Thymus (tissue), 11 donors: ENCODE measurements at regions not wholly inside any gene's neighbourhood (a gene's known extent, or its start where the extent isn't known, plus 50 kb on each side); places are given as distances from the start of the nearest gene placed in this dataset.
"Not testable (repeated sequence)": the region's sequence is repeated elsewhere in the genome, so short reads cannot be mapped to it uniquely, and the experiment has no call there.

ENCODE experiments used
- DNase-seq, 9 donors: peaks; one replicate each; pipeline ENCODE4 v3.0.0-alpha.2; 2013; ENCODE audit warnings: low spot score in 9 of 9, low read depth in 6 of 9, missing footprints in 1 of 9
- H3K27ac ChIP-seq, 2 donors: one replicate each; pipeline ENCODE4 v1.5.1; 2013; ENCODE audit warnings: control low read depth in 1 of 2, low read depth in 1 of 2, low read length in 1 of 2, mild to moderate bottlenecking in 1 of 2, moderate library complexity in 1 of 2
- H3K27me3 ChIP-seq, 2 donors: one replicate each; pipeline ENCODE4 v1.5.1; 2013; ENCODE audit warnings: low read length in 1 of 2; ENCODE audit not compliant: control insufficient read depth in 2 of 2, insufficient read depth in 1 of 2
- H3K36me3 ChIP-seq, 2 donors: one replicate each; pipeline ENCODE4 v1.5.1; 2013; ENCODE audit warnings: low read length in 1 of 2, mild to moderate bottlenecking in 1 of 2, moderate library complexity in 1 of 2; ENCODE audit not compliant: control insufficient read depth in 2 of 2, insufficient read depth in 2 of 2
- H3K4me1 ChIP-seq, 2 donors: one replicate each; pipeline ENCODE4 v1.5.1; 2013; ENCODE audit warnings: low read length in 2 of 2; ENCODE audit not compliant: control insufficient read depth in 2 of 2, insufficient read depth in 2 of 2
- H3K4me3 ChIP-seq, 2 donors: one replicate each; pipeline ENCODE4 v1.5.1; 2013; ENCODE audit warnings: low read length in 2 of 2, control low read depth in 1 of 2, mild to moderate bottlenecking in 1 of 2
- H3K9me3 ChIP-seq, 2 donors: one replicate each; pipeline ENCODE4 v1.5.1; 2013; ENCODE audit warnings: low read length in 1 of 2, mild to moderate bottlenecking in 1 of 2; ENCODE audit not compliant: control insufficient read depth in 2 of 2, insufficient read depth in 1 of 2
- WGBS: extraction: QIAGEN DNeasy Blood & Tissue Kit; methylation state at CpG from one replicate; pipeline ENCODE4 v1.1.7; 2013; 5-methylcytosine and 5-hydroxymethylcytosine counted together
- donor health status: healthy.

DNA sequence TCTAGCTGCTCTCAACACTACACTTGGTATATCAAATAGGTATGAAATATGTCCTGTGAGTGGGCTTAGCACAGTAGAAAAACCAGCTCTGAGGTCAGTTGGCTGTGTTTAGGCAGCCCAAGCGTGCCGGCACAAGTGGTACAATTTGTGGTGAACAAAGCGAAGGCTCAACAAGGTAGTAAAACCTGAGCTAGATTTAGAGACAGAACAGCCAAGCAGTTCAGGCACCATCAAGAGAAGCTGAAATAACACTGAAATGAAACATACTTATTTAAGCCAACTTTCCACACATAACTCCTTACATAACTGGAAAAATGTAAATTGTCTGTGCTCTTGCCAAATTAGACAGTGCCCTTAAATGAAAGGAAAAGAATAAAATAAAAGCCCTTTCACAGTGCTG lies 596.8 kb upstream of the FBXO33 start:
- no peak for DNase-seq
- Histone ChIP-seq H3K4me1 (no peaks in the 10 kb centered on the region), H3K27me3 (no peaks in the 10 kb centered on the region), H3K9me3 (no peaks in the 10 kb centered on the region), H3K36me3 (no peaks in the 10 kb centered on the region), H3K27ac (no peak overlapping the region), H3K4me3 (no peak overlapping the region)
- WGBS = 96% methylated on average over 3 of the region's 3 CpGs

DNA sequence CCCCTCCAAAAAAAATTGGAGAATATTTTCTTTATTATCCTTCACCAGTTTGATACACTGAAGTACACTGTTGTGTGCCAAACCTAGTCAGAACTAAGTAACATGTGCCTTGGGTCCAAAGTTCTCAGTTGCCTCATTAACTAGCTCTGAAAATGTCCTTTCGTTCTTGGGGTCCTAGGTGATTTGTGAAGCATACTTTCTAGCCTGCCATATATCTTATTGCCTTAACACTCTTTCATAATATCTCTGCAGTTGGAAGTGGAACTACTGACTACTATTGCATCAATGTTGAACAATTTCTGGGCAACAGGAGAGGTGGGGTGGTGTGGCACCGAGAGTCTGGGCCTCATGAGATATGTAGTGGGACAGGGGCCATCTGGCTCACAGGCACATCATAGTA lies 592.9 kb upstream of the FBXO33 start:
- Histone ChIP-seq H3K9me3 (no peaks in the 10 kb centered on the region), H3K27me3 (no peaks in the 10 kb centered on the region), H3K4me3 (no peak overlapping the region), H3K27ac (no peak overlapping the region), H3K36me3 (no peaks in the 10 kb centered on the region), H3K4me1 (no peaks in the 10 kb centered on the region)
- DNase-seq = no peak
- 92% methylated on average over 2 of the region's 2 CpGs for WGBS

DNA sequence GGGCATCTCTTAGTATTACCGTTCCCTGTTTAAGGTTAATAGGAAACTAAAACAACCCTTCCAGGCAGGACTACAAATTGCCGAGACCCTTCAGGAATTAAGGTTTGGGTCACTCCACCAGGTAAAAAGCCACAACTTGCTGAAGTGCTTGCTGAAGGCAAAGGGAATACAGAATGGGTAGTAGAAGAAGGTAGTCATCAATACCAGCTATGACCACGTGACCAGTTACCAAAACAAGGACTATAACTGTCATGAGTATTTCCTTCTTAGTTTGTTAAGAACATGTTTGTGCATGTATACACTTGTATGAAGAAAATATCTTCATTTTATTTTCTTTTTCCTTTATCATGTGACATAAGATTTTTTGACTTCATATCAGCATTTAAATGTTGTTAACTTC lies 578.7 kb upstream of the FBXO33 start:
- H3K36me3 ChIP-seq = no peaks in the 10 kb centered on the region
- H3K4me3 ChIP-seq = no peak overlapping the region
- no peak overlapping the region for H3K27ac ChIP-seq
- no peak for DNase-seq
- H3K9me3 ChIP-seq = no peaks in the 10 kb centered on the region
- H3K4me1 ChIP-seq = no peaks in the 10 kb centered on the region
- H3K27me3 ChIP-seq = no peaks in the 10 kb centered on the region
- WGBS = 83% methylated on average over 3 of the region's 3 CpGs

DNA sequence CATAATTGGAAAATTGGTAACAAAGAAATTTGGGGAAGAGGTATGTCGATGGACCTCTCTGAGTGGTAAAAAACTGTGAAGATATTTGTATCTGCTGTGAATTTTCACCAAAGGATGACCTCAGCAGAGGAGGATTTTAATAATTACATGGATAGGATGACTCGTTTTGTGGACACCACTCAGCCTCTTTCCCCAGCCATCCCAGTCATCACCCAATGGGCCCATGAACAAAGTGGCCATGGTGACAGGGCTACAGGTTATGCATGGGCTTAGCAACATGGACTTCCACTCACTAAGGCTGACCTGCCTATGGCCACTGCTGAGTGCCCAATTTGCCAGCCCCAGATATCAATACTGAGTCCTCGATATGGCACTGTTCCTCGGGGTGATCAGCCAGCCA lies 577.5 kb upstream of the FBXO33 start:
- Histone ChIP-seq H3K36me3 (no peaks in the 10 kb centered on the region), H3K27me3 (no peaks in the 10 kb centered on the region), H3K9me3 (no peaks in the 10 kb centered on the region), H3K27ac (no peak overlapping the region), H3K4me1 (no peaks in the 10 kb centered on the region), H3K4me3 (no peak overlapping the region)
- WGBS = 93% methylated on average over 4 of the region's 4 CpGs
- no peak for DNase-seq

DNA sequence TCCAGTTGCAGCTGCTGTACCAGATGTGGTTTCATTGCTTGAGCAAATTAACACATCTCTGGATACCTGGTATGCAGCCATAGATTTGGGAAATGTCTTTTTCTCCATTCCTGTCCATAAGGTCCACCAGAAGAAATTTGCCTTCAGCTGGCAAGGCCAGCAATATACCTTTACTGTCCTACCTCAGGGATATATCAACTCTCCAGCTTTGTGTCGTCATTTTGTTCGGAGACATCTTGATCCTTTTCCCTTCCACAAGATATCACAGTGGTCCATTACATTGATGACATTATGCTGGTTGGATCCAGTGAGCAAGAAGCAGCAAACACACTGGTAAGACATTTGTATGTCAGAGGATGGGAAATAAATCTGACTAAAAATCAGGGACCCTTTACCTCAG lies 576.1 kb upstream of the FBXO33 start:
- H3K36me3 ChIP-seq, H3K4me1 ChIP-seq, H3K27me3 ChIP-seq, H3K4me3 ChIP-seq, DNase-seq, H3K9me3 ChIP-seq, H3K27ac ChIP-seq: not testable (repeated sequence)
- 94% methylated on average over 2 of the region's 2 CpGs for WGBS

DNA sequence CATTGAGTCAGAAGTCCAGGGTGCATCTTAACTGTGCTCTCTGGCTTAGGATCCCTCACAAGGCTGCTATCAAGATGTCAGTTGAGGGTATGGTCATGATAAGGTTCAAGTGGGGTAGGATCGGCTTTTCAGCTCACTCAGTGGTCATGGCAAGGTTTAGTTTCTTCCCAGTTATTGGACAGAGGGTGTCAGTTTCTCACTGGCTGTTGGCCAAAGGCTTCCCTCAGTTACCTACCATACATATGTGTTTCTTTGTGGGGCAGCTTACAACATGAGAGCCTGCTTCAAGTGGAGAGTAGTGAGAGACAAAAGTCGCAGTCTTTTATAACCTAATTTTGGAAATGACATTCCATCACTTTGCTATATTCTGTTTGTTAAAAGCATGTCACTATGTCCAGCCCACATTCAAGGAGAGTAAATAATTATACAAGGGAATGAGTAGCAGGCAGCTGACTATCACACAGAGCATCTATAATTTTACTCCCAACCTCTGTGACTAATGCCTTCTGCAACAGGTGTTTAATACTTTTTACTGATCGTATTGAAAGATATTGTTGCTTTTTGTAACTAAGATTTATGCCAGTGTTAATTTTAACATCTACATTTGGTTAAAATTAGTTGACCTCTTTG lies 572.8 kb upstream of the FBXO33 start:
- Histone ChIP-seq H3K4me1 (no peaks in the 10 kb centered on the region), H3K27ac (no peak overlapping the region), H3K9me3 (no peaks in the 10 kb centered on the region), H3K4me3 (no peak overlapping the region), H3K27me3 (no peaks in the 10 kb centered on the region), H3K36me3 (no peaks in the 10 kb centered on the region)
- DNase-seq = no peak
- 92% methylated on average over 3 of the region's 3 CpGs for WGBS

DNA sequence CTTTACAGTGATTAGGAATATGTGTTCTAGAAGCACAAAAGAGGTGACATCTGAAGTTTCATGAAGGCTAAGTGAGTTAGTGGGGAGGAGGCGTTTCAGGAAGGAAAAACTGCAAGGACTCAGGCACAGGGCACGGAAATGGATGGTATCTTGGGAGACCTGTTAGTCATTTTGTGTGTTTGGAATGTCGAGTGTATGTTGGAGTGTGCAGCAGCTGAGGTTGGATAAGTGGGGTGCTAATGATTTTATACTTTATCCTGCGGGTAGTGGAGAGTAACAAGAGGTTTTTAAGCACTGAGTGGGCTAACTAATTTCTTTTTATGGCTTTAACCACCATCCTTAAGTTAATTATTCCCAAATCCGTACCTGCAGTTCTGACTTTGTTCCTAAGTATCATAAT lies 571.5 kb upstream of the FBXO33 start:
- no peaks in the 10 kb centered on the region for H3K27me3 ChIP-seq
- H3K27ac ChIP-seq = no peak overlapping the region
- H3K36me3 ChIP-seq = no peaks in the 10 kb centered on the region
- H3K4me3 ChIP-seq = no peak overlapping the region
- no peak for DNase-seq
- H3K4me1 ChIP-seq = no peaks in the 10 kb centered on the region
- H3K9me3 ChIP-seq = no peaks in the 10 kb centered on the region
- WGBS = 74% methylated on average over 5 of the region's 5 CpGs

DNA sequence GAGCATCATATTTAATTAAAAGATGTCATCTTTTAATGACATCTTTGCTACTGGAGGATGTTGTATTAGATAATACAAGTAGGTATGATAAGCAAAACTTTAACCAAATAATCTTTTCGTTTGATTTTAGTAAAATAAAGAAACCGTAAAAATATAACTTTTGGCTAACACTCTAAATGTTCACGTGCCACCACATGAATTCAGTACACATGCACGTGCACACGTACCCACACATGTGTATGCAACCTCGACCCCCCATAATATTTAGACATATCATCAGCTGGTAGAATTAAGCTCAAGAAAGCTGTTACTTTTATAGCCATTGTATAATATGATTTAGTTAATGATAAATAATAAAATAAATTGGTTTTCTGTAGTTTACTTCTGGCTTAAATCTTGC lies 566.6 kb upstream of the FBXO33 start:
- Histone ChIP-seq H3K4me1 (no peaks in the 10 kb centered on the region), H3K36me3 (no peaks in the 10 kb centered on the region), H3K4me3 (no peak overlapping the region), H3K9me3 (no peaks in the 10 kb centered on the region), H3K27me3 (no peaks in the 10 kb centered on the region), H3K27ac (no peak overlapping the region)
- DNase-seq = no peak
- 93% methylated on average over 6 of the region's 6 CpGs for WGBS

DNA sequence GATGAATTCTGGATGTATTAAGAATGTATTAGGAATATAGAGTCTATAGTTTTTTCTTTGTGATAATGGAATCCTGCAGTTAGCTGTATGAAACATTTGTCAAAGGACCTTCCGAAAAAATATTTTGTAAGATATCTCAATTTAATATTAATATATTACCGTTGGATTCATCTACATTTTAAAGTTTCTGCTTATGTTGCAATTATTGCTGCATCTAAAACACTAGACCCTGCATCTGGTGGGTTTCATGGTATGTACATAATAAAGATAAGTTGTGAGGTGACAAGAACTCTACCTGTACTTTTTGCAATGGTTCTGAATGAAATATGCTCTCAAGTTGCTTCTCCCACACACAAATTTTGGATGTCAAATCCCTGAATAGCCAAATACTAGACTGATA lies 565.9 kb upstream of the FBXO33 start:
- WGBS = 98% methylated on average over 2 of the region's 2 CpGs

DNA sequence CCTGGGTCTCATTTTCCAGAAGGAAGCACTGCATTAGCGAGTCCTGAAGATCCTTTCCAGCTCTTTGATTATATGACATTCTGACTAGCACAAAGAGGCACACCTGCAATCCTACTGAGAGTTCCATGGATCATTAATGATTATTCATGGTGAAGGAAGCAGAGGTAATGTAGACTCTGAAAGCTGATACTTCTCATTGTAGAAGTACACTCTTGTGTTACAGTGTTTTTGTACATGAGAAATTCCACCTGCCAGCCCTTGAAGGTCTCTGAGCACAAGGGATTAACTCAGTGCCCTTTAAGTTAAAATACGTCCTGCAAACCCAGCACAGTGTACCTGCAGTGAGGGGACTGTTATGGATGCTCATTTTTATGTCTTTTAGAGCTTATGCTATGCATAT lies 558.8 kb upstream of the FBXO33 start:
- no peaks in the 10 kb centered on the region for H3K4me1 ChIP-seq
- H3K27ac ChIP-seq = no peak overlapping the region
- 83% methylated on average over 2 of the region's 2 CpGs for WGBS
- no peak for DNase-seq
- H3K27me3 ChIP-seq = no peaks in the 10 kb centered on the region
- no peak overlapping the region for H3K4me3 ChIP-seq
- H3K9me3 ChIP-seq = no peaks in the 10 kb centered on the region
- H3K36me3 ChIP-seq = no peaks in the 10 kb centered on the region

More for the DNA sequence above, 565.9 kb upstream of the FBXO33 start:
- no peaks in the 10 kb centered on the region for H3K9me3 ChIP-seq
- no peaks in the 10 kb centered on the region for H3K36me3 ChIP-seq
- H3K4me1 ChIP-seq = no peaks in the 10 kb centered on the region
- H3K4me3 ChIP-seq = no peak overlapping the region
- no peaks in the 10 kb centered on the region for H3K27me3 ChIP-seq
- DNase-seq = no peak
- H3K27ac ChIP-seq = no peak overlapping the region
